Mucosa of descending colon (tissue), 3 donors: ENCODE measurements at regions not wholly inside any gene's neighbourhood (a gene's known extent, or its start where the extent isn't known, plus 50 kb on each side); places are given as distances from the start of the nearest gene placed in this dataset.

ENCODE experiments used
- ATAC-seq: fragments of 200-7000 bp; cut with Tn5 transposase; one replicate; pipeline ENCODE4 v1.9.1; 2020; ENCODE audit warnings: mild to moderate bottlenecking, moderate library complexity
- DNase-seq, 3 donors: peaks; one replicate each; pipeline ENCODE4 v3.0.0-alpha.2; 2020
- H3K36me3 ChIP-seq: fragments of 200-600 bp; one replicate; pipeline ENCODE4 v1.8.0; 2021; ENCODE audit warnings: low read depth, mild to moderate bottlenecking
- H3K4me1 ChIP-seq: fragments of 200-600 bp; one replicate; pipeline ENCODE4 v1.8.0; 2021; ENCODE audit warnings: low read depth, mild to moderate bottlenecking
- H3K4me3 ChIP-seq: fragments of 200-600 bp; one replicate; pipeline ENCODE4 v1.8.0; 2021; ENCODE audit warnings: mild to moderate bottlenecking
- H3K9me3 ChIP-seq: fragments of 200-600 bp; one replicate; pipeline ENCODE4 v1.8.0; 2021; ENCODE audit warnings: mild to moderate bottlenecking
- CTCF ChIP-seq: fragments of 200-600 bp; IDR thresholded peaks from one replicate; pipeline ENCODE4 v1.8.0; 2022; ENCODE audit warnings: antibody characterized with exemption, mild to moderate bottlenecking
- intact Hi-C, 2 donors: fragments of 100-400 bp; cut with DNase I in 1 of 2; cut with micrococcal nuclease in 1 of 2; formaldehyde crosslinking; loops; one replicate each; pipeline versions ENCODE4 v1.11.0 to v1.11.1; 2022; cut with DNase I, micrococcal nuclease
- donor health status: DM: no; HTN: no; CAD: no; lungs with moderate emphysema.
- donor health status: DM: no; HTN: no; CAD: no.
- donor health status: DM: no; HTN: yes; CAD: no.

DNA sequence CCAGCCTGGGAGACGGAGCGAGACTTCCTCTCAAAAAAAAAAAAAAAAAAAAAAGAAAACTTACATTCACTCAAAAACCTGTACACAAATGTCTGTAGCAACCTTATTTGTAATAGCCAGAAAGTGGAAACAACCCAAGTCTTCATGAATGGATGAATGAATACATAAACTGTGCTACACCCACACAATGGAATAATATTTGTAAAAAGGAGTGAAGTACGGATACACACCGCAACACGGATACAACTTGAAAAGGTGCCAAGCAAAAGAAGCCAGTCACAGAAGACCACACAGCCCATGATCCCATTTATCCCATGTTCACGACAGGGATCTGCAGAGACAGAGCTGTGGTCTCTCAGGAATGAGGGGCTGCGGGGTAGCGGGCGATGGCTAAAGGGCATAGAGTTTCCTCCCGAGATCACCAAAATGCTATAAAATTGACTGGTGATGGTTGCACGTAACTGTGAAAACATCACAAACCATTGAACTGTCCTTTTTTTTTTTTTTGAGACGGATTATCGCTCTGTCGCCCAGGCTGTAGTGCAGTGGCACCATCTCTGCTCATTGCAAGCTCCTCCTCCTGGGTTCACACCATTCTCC, 76.2 kb upstream of the COL5A1 start:
- Histone ChIP-seq H3K36me3 (no peaks in the 10 kb centered on the region), H3K4me1 (no peaks in the 10 kb centered on the region), H3K4me3 (no peak overlapping the region), H3K9me3 (peaks cover 3% of the 10 kb centered on the region)
- DNase-seq (peak in 1 of 3 donors; percentile 3), ATAC-seq (no peak)
- TF ChIP-seq CTCF = no peak
- intact Hi-C loops = no loop called here

DNA sequence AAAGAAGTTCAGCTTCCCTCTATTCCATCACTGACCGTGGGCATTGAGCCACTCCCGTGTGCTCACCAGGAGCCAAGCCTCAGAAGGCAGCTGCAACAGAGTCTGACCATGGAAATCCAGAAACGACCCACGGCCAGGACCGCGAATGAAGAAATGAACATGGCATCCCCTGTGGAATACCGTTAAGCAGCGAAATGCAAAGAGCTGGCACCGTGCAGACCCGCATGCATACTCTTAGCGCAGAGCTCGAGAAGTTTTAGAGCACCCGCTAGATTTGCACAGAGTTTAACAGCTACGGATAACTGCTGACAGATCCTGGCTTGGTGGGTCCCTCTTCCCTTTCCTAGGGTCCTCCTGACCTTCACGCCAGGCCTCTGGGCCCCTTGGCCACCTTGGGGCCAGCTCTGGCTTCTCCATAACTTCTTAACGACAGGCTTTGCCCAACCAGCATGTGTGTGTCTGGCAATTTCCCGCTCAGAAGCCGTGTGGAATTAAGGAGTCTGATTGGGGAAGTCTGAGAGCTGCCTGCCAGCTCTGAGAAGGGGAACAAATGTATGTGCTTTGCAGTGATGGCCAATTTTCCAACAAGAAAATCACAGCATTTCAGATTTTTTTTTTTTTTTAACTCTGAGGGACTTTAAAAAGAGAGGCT, 75.3 kb upstream of the COL5A1 start:
- Histone ChIP-seq H3K4me3 (no peak overlapping the region), H3K9me3 (peaks cover 3% of the 10 kb centered on the region), H3K4me1 (no peaks in the 10 kb centered on the region), H3K36me3 (no peaks in the 10 kb centered on the region)
- no peak for TF ChIP-seq CTCF
- intact Hi-C loops = no loop called here
- DNase-seq (peak in 1 of 3 donors; percentile 2), ATAC-seq (no peak)

DNA sequence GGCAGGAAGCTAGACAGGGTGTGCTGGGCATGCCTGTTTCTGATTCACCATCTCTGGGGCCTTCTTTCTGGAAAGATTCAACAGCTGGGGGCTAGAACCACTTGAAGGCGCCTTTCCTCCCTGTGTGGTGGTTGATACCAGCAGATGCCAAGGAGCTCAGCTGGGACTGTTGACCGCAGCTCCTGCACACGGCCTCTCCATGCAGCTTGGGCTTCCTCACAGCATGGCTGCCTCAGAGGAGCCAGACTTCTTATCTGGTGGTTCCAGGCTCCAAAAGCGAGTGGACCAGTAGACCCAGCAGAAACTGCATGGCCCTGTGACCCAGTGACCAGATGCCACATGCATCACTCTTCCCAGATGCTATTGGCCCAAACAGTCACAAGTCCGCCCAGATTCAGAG, 74.7 kb upstream of the COL5A1 start:
- DNase-seq (peak in 1 of 3 donors; percentile 4), ATAC-seq (no peak)
- Histone ChIP-seq H3K9me3 (peaks cover 3% of the 10 kb centered on the region), H3K4me1 (no peaks in the 10 kb centered on the region), H3K4me3 (no peak overlapping the region), H3K36me3 (no peaks in the 10 kb centered on the region)
- TF ChIP-seq CTCF = no peak
- intact Hi-C loops = no loop called here

DNA sequence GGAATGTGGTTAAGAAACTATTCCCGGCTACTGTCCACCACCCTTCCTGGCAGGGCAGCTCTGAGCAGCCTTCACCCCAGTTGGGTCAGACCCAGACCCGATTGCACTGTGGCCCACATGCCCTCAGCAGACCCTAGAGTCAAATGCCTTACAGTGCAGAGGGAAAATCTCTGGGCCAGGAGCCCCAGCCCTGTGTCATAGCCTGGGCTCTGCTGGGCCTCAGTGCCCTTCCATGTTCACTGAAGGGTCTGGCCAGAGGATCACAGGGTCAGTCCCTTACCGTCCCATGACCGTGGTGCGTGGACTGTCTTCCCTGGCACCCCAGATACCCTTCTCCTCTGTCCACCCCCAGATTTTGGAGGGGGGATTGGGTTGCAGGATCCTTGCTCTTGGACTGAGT, 73.5 kb upstream of the COL5A1 start:
- H3K4me3 ChIP-seq = no peak overlapping the region
- H3K9me3 ChIP-seq = peaks cover 3% of the 10 kb centered on the region
- no peak for TF ChIP-seq CTCF
- intact Hi-C loops = no loop called here
- peak in 2 of 3 donors; percentile 19 to 20 for DNase-seq
- no peaks in the 10 kb centered on the region for H3K36me3 ChIP-seq
- no peak for ATAC-seq
- H3K4me1 ChIP-seq = no peaks in the 10 kb centered on the region

GRCh38 chr9:134568811-134569210, 72.8 kb upstream of the COL5A1 start:
- no peaks in the 10 kb centered on the region for H3K36me3 ChIP-seq
- intact Hi-C loops = no loop called here
- DNase-seq = no peak
- no peak for ATAC-seq
- no peak for TF ChIP-seq CTCF
- H3K9me3 ChIP-seq = peaks cover 3% of the 10 kb centered on the region
- no peaks in the 10 kb centered on the region for H3K4me1 ChIP-seq
- no peak overlapping the region for H3K4me3 ChIP-seq
